ENCODE measurements at regions not wholly inside any gene's neighbourhood (a gene's known extent, or its start where the extent isn't known, plus 50 kb on each side); places are given as distances from the start of the nearest gene placed in this dataset.

GRCh38 chr10:130485958-130486895 is 350.0 kb downstream of the GLRX3 start:
- TF ChIP-seq CTCF (conservative IDR thresholded peaks at IDR 0.05) (no peak), ZFX (IDR thresholded peaks at IDR 0.05) (no peak)
